Endothelial cell of umbilical vein (primary cell): ENCODE measurements at regions not wholly inside any gene's neighbourhood (a gene's known extent, or its start where the extent isn't known, plus 50 kb on each side); places are given as distances from the start of the nearest gene placed in this dataset.

Experiments
- BruUV-seq: library from RNA; stranded (reverse); fragments of 400-500 nt; replicated peaks from 2 replicates; lab custom pipeline; 2021; lab: Mats Ljungman, UMichigan
- CTCF ChIA-PET: fragments of 300-600, 350-600 bp; sonication (Branson Sonifier 250); formaldehyde crosslinking; loops from one replicate; lab custom pipeline; 2021; ENCODE audit warnings: antibody characterized with exemption, inconsistent platforms; lab: Charles Lee
- POLR2A ChIA-PET: fragments of 300-600, 350-600 bp; sonication (Branson Sonifier 250); formaldehyde crosslinking; loops from one replicate; lab custom pipeline; 2021; ENCODE audit warnings: antibody characterized with exemption, inconsistent platforms; lab: Charles Lee
- DNase-seq: peaks from one replicate; pipeline ENCODE4 v3.0.0-alpha.2; 2011; ENCODE audit warnings: low read depth, low spot score
- FAIRE-seq: peaks from 2 replicates; lab custom pipeline; 2011; peaks lifted over from hg19 to GRCh38; lab: Jason Lieb, UNC
- H2AFZ ChIP-seq: 2 replicates; pipeline ENCODE4 v1.6.0; 2012; ENCODE audit warnings: low read depth, low read length, control low read depth, inconsistent platforms
- H3K27ac ChIP-seq: 2 replicates; pipeline ENCODE4 v1.5.1; 2011; ENCODE audit warnings: low read depth, mild to moderate bottlenecking, control low read depth, low read length, moderate library complexity; ENCODE audit not compliant: insufficient read depth
- H3K27me3 ChIP-seq, 2 experiments: 2 replicates each; pipeline versions ENCODE4 v1.6.0 to v1.6.1; 2011; ENCODE audit warnings: low read length in 2 of 2, mixed read lengths in 1 of 2; ENCODE audit not compliant: control insufficient read depth in 2 of 2, insufficient read depth in 2 of 2
- H3K36me3 ChIP-seq, 2 experiments: 2 replicates in 1 of 2; 3 replicates in 1 of 2; pipeline ENCODE4 v1.5.1; 2011; ENCODE audit warnings: low read length in 2 of 2, mild to moderate bottlenecking in 1 of 2, moderate library complexity in 1 of 2; ENCODE audit not compliant: control insufficient read depth in 2 of 2, insufficient read depth in 2 of 2; ENCODE audit errors: extremely low read depth in 1 of 2
- H3K4me1 ChIP-seq: 3 replicates; pipeline ENCODE4 v1.5.1; 2011; ENCODE audit warnings: mild to moderate bottlenecking, low read length; ENCODE audit not compliant: control insufficient read depth, insufficient read depth; ENCODE audit errors: extremely low read depth
- H3K4me2 ChIP-seq: 2 replicates; pipeline ENCODE4 v1.6.1; 2011; ENCODE audit warnings: low read length, control low read depth, mixed read lengths; ENCODE audit not compliant: insufficient read depth
- H3K4me3 ChIP-seq, 3 experiments: fragments of 200-600 bp in 1 of 3; sonication (generic), shearing (Covaris generic) in 1 of 3; replicated peaks in 1 of 3; 2 replicates each; pipeline ENCODE4 v1.5.1; 2011 to 2016; ENCODE audit warnings: control low read depth in 3 of 3, low read length in 3 of 3, mild to moderate bottlenecking in 2 of 3, inconsistent platforms in 1 of 3, low read depth in 1 of 3, moderate library complexity in 1 of 3; ENCODE audit not compliant: insufficient read depth in 1 of 3
- H3K79me2 ChIP-seq: 2 replicates; pipeline ENCODE4 v1.6.0; 2012; ENCODE audit warnings: low read length, inconsistent platforms; ENCODE audit not compliant: control insufficient read depth, insufficient read depth
- H3K9ac ChIP-seq: replicated peaks from 2 replicates; pipeline ENCODE3; 2011; ENCODE audit warnings: low read length, control low read depth; ENCODE audit not compliant: insufficient read depth; ENCODE audit errors: extremely low read depth
- H3K9me1 ChIP-seq: replicated peaks from 3 replicates; pipeline ENCODE4 v1.6.0; 2011; ENCODE audit warnings: mild to moderate bottlenecking, low read length; ENCODE audit not compliant: control insufficient read depth, insufficient read depth; ENCODE audit errors: extremely low read depth
- H3K9me3 ChIP-seq: replicated peaks from 2 replicates; pipeline ENCODE4 v1.5.1; 2012; ENCODE audit warnings: low read length, inconsistent platforms; ENCODE audit not compliant: control insufficient read depth, insufficient read depth
- H4K20me1 ChIP-seq: replicated peaks from 2 replicates; pipeline ENCODE3; 2011; ENCODE audit warnings: mild to moderate bottlenecking, low read length; ENCODE audit not compliant: control insufficient read depth, insufficient read depth; ENCODE audit errors: extremely low read depth
- CTCF ChIP-seq, 2 donors: IDR thresholded peaks; 1 replicate in 1 of 2; 2 replicates in 1 of 2; pipeline ENCODE4 v1.5.1; 2011; ENCODE audit warnings: low read length in 2 of 2, mild to moderate bottlenecking in 2 of 2, moderate library complexity in 2 of 2, control low read depth in 1 of 2, inconsistent platforms in 1 of 2, low read depth in 1 of 2; ENCODE audit not compliant: insufficient read depth in 1 of 2; ENCODE audit errors: extremely low read depth in 1 of 2
- EZH2 ChIP-seq: IDR thresholded peaks from 2 replicates; pipeline ENCODE4 v1.6.1; 2012; ENCODE audit warnings: borderline replicate concordance, low read depth, mild to moderate bottlenecking, moderate library complexity, low read length, inconsistent platforms; ENCODE audit not compliant: severe bottlenecking
- FOS ChIP-seq: IDR thresholded peaks from 2 replicates; pipeline ENCODE4 v1.6.1; 2011; ENCODE audit warnings: mild to moderate bottlenecking, low read length, moderate library complexity, borderline replicate concordance; ENCODE audit not compliant: insufficient read depth
- GATA2 ChIP-seq: IDR thresholded peaks from 2 replicates; pipeline ENCODE4 v1.7.0; 2011; ENCODE audit warnings: low read depth, mild to moderate bottlenecking, moderate library complexity, mixed read lengths, low read length; ENCODE audit not compliant: insufficient read length, insufficient read depth
- JUN ChIP-seq: IDR thresholded peaks from 2 replicates; pipeline ENCODE4 v1.6.1; 2011; ENCODE audit warnings: borderline replicate concordance, low read depth; ENCODE audit not compliant: insufficient read length, insufficient read depth
- MAX ChIP-seq: IDR thresholded peaks from 2 replicates; pipeline ENCODE4 v1.6.1; 2011; ENCODE audit not compliant: insufficient read depth, insufficient read length
- MYC ChIP-seq: IDR thresholded peaks from one replicate; pipeline ENCODE4 v1.6.1; 2011; ENCODE audit warnings: mild to moderate bottlenecking, low read depth, low read length
- POLR2A ChIP-seq: IDR thresholded peaks from 2 replicates; pipeline ENCODE4 v1.6.1; 2012; ENCODE audit warnings: low read depth, mild to moderate bottlenecking, control low read depth, low read length
- POLR2AphosphoS5 ChIP-seq: IDR thresholded peaks from 2 replicates; pipeline ENCODE4 v1.6.1; 2012; ENCODE audit warnings: low read depth, mild to moderate bottlenecking, control low read depth, low read length, moderate library complexity; ENCODE audit not compliant: insufficient read depth
- dilution Hi-C: fragments of 300-500 bp; cut with MboI; formaldehyde crosslinking; loops from one replicate; pipeline ENCODE4 v1.15.0; 2019; ENCODE audit warnings: low sequenced_read_pairs; ENCODE audit not compliant: extremely low pct_ligation_motif_present
- intact Hi-C: fragments of 100-400 bp; cut with micrococcal nuclease; formaldehyde crosslinking; loops from one replicate; pipeline ENCODE4 v1.10.0; 2022

GRCh38 chr2:216994353-216994854 lies 134.5 kb upstream of the TNP1 start:
- no peak overlapping the region for H3K27ac ChIP-seq
- intact Hi-C loops: no loop called here
- no peak overlapping the region for H2AFZ ChIP-seq
- ChIA-PET CTCF (no interaction called here), POLR2A (no interaction called here)
- no peaks in the 10 kb centered on the region for H3K9me3 ChIP-seq
- DNase-seq (no peak), FAIRE-seq (no peak)
- H3K4me2 ChIP-seq: no peak overlapping the region
- H3K4me1 ChIP-seq: no peaks in the 10 kb centered on the region
- H4K20me1 ChIP-seq: no peaks in the 10 kb centered on the region
- H3K9ac ChIP-seq: no peak overlapping the region
- TF ChIP-seq MAX (no peak), EZH2 (no peak), GATA2 (no peak), POLR2AphosphoS5 (no peak), JUN (no peak), FOS (no peak), MYC (no peak), CTCF (IDR thresholded peaks at IDR 0.05; ENCODE audit: extremely low read depth in 1 of 2, insufficient read depth in 1 of 2, low read depth in 1 of 2, low read length in 2 of 2) (no peak), POLR2A (no peak)
- no peaks in the 10 kb centered on the region for H3K9me1 ChIP-seq
- dilution Hi-C loops: no loop called here
- H3K36me3 ChIP-seq: no peaks in the 10 kb centered on the region
- H3K79me2 ChIP-seq: no peaks in the 10 kb centered on the region
- BruUV-seq: no TSS peak
- H3K4me3 ChIP-seq: no peak overlapping the region
- peaks cover 0 to 2% of the 10 kb centered on the region in 2 experiments for H3K27me3 ChIP-seq
